Stomach smooth muscle (tissue), 2 donors: ENCODE measurements at regions not wholly inside any gene's neighbourhood (a gene's known extent, or its start where the extent isn't known, plus 50 kb on each side); places are given as distances from the start of the nearest gene placed in this dataset.
"Not testable (repeated sequence)": the region's sequence is repeated elsewhere in the genome, so short reads cannot be mapped to it uniquely, and the experiment has no call there.

ENCODE experiments used
- H3K27ac ChIP-seq: one replicate; pipeline ENCODE4 v1.7.0; 2013; ENCODE audit warnings: mild to moderate bottlenecking, low read length, inconsistent platforms
- H3K27me3 ChIP-seq, 2 donors: one replicate each; pipeline ENCODE4 v1.7.0; 2013; ENCODE audit warnings: low read length in 2 of 2; ENCODE audit not compliant: insufficient read depth in 2 of 2, control insufficient read depth in 1 of 2
- H3K36me3 ChIP-seq, 2 donors: one replicate each; pipeline ENCODE4 v1.7.0; 2013; ENCODE audit warnings: low read length in 2 of 2; ENCODE audit not compliant: control insufficient read depth in 2 of 2, insufficient read depth in 2 of 2
- H3K4me1 ChIP-seq: one replicate; pipeline ENCODE4 v1.7.0; 2013; ENCODE audit warnings: low read length; ENCODE audit not compliant: control insufficient read depth, insufficient read depth
- H3K4me3 ChIP-seq, 2 donors: one replicate each; pipeline ENCODE4 v1.7.0; 2013; ENCODE audit warnings: low read length in 2 of 2
- H3K9ac ChIP-seq, 2 donors: one replicate each; pipeline ENCODE4 v1.7.0; 2013; ENCODE audit warnings: low read length in 2 of 2, mild to moderate bottlenecking in 1 of 2
- H3K9me3 ChIP-seq, 2 donors: one replicate each; pipeline ENCODE4 v1.7.0; 2013; ENCODE audit warnings: low read length in 2 of 2; ENCODE audit not compliant: control insufficient read depth in 2 of 2
- donor health status: healthy.
- donor health status: Pancreatic carcinoma.

- Histone ChIP-seq H3K27me3 (no peaks in the 10 kb centered on the region), H3K9me3 (no peaks in the 10 kb centered on the region), H3K27ac (no peak overlapping the region), H3K9ac (no peak overlapping the region), H3K4me1 (no peaks in the 10 kb centered on the region), H3K4me3 (no peak overlapping the region), H3K36me3 (no peaks in the 10 kb centered on the region)
Observed at GRCh38 chr11:87849216-87849615, 326.0 kb downstream of the RAB38 start.

- Histone ChIP-seq H3K9ac (no peak overlapping the region), H3K9me3 (no peaks in the 10 kb centered on the region), H3K4me1 (no peaks in the 10 kb centered on the region), H3K27me3 (no peaks in the 10 kb centered on the region), H3K4me3 (no peak overlapping the region), H3K36me3 (no peaks in the 10 kb centered on the region), H3K27ac (no peak overlapping the region)
Observed at GRCh38 chr11:87840786-87841185, 334.5 kb downstream of the RAB38 start.

- Histone ChIP-seq H3K27me3 (no peaks in the 10 kb centered on the region), H3K9ac (no peak overlapping the region), H3K4me1 (no peaks in the 10 kb centered on the region), H3K9me3 (peaks cover 3 to 5% of the 10 kb centered on the region in 2 donors), H3K27ac (no peak overlapping the region), H3K36me3 (no peaks in the 10 kb centered on the region), H3K4me3 (no peak overlapping the region)
Observed at GRCh38 chr11:87832211-87832610, 343.0 kb downstream of the RAB38 start.

GRCh38 chr11:87820011-87820410 lies 355.2 kb downstream of the RAB38 start:
- Histone ChIP-seq H3K4me3 (no peak overlapping the region), H3K4me1 (no peaks in the 10 kb centered on the region), H3K9ac (no peak overlapping the region), H3K27me3 (no peaks in the 10 kb centered on the region), H3K9me3 (no peaks in the 10 kb centered on the region), H3K27ac (no peak overlapping the region), H3K36me3 (no peaks in the 10 kb centered on the region)

GRCh38 chr11:87819151-87819550 lies 356.1 kb downstream of the RAB38 start:
- no peaks in the 10 kb centered on the region for H3K27me3 ChIP-seq
- no peaks in the 10 kb centered on the region for H3K36me3 ChIP-seq
- no peak overlapping the region for H3K27ac ChIP-seq
- H3K4me1 ChIP-seq = no peaks in the 10 kb centered on the region
- H3K4me3 ChIP-seq = no peak overlapping the region
- H3K9me3 ChIP-seq = no peaks in the 10 kb centered on the region
- H3K9ac ChIP-seq = no peak overlapping the region

- H3K27ac ChIP-seq = no peak overlapping the region
- H3K9ac ChIP-seq = no peak overlapping the region
- H3K9me3 ChIP-seq = no peaks in the 10 kb centered on the region
- H3K27me3 ChIP-seq = no peaks in the 10 kb centered on the region
- H3K36me3 ChIP-seq = no peaks in the 10 kb centered on the region
- no peak overlapping the region for H3K4me3 ChIP-seq
- H3K4me1 ChIP-seq = no peaks in the 10 kb centered on the region
Observed at GRCh38 chr11:87812571-87813365, 362.5 kb downstream of the RAB38 start.

GRCh38 chr11:87810486-87810885 lies 364.8 kb downstream of the RAB38 start:
- Histone ChIP-seq H3K4me1 (no peaks in the 10 kb centered on the region), H3K27me3 (no peaks in the 10 kb centered on the region), H3K4me3 (no peak overlapping the region), H3K9ac (no peak overlapping the region), H3K27ac (no peak overlapping the region), H3K36me3 (no peaks in the 10 kb centered on the region), H3K9me3 (no peaks in the 10 kb centered on the region)

- H3K4me3 ChIP-seq = no peak overlapping the region
- H3K27ac ChIP-seq = no peak overlapping the region
- no peak overlapping the region for H3K9ac ChIP-seq
- no peaks in the 10 kb centered on the region for H3K27me3 ChIP-seq
- H3K4me1 ChIP-seq = no peaks in the 10 kb centered on the region
- H3K36me3 ChIP-seq = no peaks in the 10 kb centered on the region
- H3K9me3 ChIP-seq = no peaks in the 10 kb centered on the region
Observed at GRCh38 chr11:87809256-87809655, 366.0 kb downstream of the RAB38 start.

- no peaks in the 10 kb centered on the region for H3K27me3 ChIP-seq
- no peak overlapping the region for H3K9ac ChIP-seq
- H3K36me3 ChIP-seq = no peaks in the 10 kb centered on the region
- H3K4me3 ChIP-seq = no peak overlapping the region
- no peaks in the 10 kb centered on the region for H3K4me1 ChIP-seq
- no peaks in the 10 kb centered on the region for H3K9me3 ChIP-seq
- no peak overlapping the region for H3K27ac ChIP-seq
Observed at GRCh38 chr11:87804176-87804575, 371.1 kb downstream of the RAB38 start.

- Histone ChIP-seq H3K4me1 (no peaks in the 10 kb centered on the region), H3K27ac (no peak overlapping the region), H3K36me3 (no peaks in the 10 kb centered on the region), H3K9me3 (no peaks in the 10 kb centered on the region), H3K4me3 (no peak overlapping the region), H3K9ac (no peak overlapping the region), H3K27me3 (no peaks in the 10 kb centered on the region)
Observed at GRCh38 chr11:87803748-87804147, 371.5 kb downstream of the RAB38 start.

GRCh38 chr11:87784862-87785261 lies 390.4 kb downstream of the RAB38 start:
- not testable (repeated sequence) for H3K4me1 ChIP-seq, H3K36me3 ChIP-seq, H3K9me3 ChIP-seq, H3K27ac ChIP-seq, H3K27me3 ChIP-seq, H3K4me3 ChIP-seq, H3K9ac ChIP-seq
